ENCODE measurements at regions not wholly inside any gene's neighbourhood (a gene's known extent, or its start where the extent isn't known, plus 50 kb on each side); places are given as distances from the start of the nearest gene placed in this dataset.

- TF ChIP-seq CTCF (tag by site-specific recombination; IDR thresholded peaks at IDR 0.05) (no peak), ZNF274 (IDR thresholded peaks at IDR 0.05; ENCODE audit: low read length) (no peak), ZNF274 (tag by site-specific recombination; IDR thresholded peaks at IDR 0.05; ENCODE audit: borderline replicate concordance) (no peak), ZSCAN18 (tag by site-specific recombination; IDR thresholded peaks at IDR 0.05) (no peak), REST (tag by site-specific recombination; IDR thresholded peaks at IDR 0.05) (no peak)
These were observed 170.9 kb upstream of the CAMK1G start for GRCh38 chr1:209412566-209412965.
